ENCODE measurements at regions not wholly inside any gene's neighbourhood (a gene's known extent, or its start where the extent isn't known, plus 50 kb on each side); places are given as distances from the start of the nearest gene placed in this dataset.

DNA sequence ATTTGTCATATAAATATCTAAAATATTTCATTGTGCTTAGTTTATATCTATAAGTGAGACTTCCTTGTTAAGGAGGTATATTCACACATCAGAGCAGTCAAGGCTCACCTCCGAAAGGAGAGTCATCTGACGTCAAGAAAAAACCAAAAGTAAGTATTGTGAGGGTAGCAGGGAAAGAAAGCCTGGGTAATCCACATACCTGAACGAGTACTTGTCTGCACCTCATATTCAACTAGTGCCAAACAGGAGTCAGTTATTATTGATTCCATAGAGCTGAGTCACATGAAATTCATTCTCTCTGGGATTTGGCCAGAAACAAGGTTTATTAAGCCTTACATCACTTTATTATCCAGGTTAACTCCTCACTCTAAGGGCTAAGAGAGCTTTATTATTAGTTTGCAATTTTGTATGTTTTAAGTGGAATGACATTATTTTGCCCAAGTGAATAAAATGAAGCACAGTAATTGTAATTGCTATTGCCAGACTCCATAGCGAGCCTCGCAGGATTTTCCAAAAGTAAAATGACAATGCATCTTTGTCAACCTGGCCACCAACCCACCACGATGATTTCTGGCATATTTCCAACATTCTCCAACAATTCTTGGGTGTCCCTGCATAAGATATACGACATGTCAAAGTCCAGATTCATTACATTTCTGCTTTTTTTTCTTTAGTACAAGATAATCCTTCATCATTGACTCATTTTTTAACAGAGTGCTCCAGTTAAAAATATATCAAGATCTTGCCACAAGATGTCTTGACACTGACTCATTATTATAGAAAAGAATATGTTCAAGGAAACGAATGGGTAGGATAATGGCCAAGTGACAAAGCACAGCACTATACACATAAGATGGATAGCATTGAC is 1210.4 kb upstream of the ACVR2A start:
- no peak for FAIRE-seq

DNA sequence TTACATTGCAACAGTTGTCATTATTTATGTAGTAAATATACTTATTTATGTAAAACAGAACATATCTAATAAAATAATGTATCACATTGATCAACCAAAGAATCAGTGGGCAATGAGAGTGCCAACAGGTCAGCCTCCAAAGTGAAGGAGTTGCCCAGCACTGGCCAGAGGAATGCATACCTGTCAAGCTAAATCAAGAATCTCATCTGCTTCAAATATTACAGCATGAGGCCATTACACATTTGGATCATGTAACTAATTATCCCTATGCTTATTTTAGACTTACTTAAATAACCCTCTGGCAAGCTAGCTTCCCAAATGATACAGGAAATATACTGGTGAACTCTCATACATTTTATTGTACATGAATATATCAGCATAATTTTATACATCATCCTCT is 1211.7 kb upstream of the ACVR2A start:
- FAIRE-seq, result no peak

DNA sequence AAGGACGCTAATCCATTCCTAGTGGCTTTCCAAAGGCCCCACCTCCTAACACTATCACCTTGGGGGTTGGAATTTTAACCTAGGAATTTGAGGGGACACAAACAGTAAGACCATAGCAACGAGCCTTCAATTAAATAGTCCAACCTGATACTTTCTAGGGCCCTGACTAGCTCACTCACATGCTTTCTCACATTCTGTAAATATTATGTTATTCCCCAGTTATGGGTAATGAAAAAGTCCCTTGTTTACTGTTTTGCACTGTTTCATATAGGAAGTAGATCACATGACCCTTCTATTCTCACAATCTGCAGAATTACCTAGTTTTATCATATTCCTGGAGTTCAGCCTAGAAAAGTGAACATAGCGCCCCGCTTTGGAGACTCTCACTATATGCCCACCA is 1212.1 kb upstream of the ACVR2A start:
- no peak for FAIRE-seq

DNA sequence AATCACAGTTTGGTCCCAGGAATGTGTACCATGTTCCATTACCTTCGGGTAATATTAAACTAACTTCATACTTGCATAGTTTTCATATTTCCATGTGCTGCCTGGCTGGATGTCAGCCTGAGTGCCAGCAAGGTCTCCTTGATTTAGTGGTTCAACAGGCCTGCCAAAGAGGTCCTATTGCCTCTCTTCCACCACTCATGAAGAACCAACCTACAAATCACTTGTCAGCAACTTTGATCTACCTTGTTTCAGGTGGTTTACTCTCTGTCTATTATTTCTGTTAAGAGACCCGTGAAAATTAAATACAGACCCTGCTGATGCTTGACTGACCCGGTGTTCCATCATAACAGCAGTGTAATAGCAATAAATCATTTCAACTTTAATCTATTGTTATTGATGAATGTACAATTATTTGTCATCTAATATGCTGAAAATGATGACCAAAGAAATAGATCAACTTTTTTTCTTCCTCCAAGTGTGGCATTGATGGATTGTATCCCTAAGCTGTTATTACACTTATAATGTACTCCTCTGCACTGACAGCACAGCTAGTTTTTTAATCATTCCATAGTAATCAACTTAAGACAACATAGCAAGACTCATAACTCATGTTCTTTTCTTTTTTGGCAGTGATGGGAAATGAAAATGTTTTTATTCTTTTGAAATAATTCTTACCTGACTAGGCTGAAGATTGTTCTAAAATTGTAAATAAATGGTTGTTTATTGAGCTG is 1220.2 kb upstream of the ACVR2A start:
- no peak for FAIRE-seq

DNA sequence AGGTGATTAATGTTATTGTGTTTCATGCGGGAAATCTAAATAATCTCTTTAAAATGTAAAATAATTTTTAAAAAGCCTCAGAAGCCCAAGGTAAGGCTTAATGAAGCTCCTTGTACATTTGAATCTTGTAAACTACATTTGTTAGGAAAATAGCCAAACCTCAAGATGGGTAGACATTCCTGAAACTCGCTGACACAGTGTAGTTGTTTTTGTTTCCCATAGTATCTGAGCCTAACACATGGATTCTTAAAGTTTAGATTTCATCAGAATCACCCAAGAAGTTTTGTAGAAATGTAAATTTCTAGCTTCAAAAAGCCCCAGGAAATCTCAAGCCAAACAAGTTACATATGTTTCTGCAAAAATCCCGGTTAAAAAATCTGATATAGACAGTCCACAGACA is 1221.1 kb upstream of the ACVR2A start:
- FAIRE-seq, result no peak

DNA sequence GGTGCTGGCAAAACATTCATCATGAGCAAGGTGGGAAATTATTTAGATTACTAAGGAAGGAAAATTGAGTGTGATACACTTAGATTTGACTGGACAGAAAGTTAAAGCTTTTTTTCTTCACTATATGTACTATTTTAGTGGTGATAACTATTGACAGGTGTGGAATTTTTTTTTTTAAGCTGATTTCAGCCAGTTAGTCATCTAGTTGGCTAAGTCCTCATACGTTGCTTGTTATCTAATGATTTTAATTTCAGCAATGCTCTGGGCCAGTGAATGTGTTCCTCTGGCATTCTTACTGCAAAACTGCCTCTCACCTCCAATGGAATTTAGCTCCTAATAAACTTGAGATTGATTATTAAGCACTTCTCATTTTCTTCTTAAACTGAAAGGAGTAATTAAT is 1223.2 kb upstream of the ACVR2A start:
- FAIRE-seq, result no peak

DNA sequence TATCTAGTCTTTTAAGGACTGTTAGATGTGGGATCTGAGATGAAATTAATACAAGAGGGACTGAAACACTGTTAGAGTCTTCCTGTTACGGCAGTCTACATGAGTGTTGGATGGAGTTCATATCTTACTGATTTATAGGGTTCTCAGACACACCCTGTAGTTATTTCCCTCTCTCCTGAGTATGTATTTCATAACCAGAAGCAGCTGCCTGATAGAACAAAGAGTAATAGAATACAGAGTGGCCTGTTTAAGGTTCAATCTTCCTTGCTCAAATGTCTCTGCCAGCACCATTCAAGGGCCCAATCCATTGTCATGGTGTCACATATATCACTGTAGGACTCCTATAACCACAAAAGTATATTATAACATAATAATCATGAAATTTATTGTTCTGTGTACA is 1229.1 kb upstream of the ACVR2A start:
- no peak for FAIRE-seq

DNA sequence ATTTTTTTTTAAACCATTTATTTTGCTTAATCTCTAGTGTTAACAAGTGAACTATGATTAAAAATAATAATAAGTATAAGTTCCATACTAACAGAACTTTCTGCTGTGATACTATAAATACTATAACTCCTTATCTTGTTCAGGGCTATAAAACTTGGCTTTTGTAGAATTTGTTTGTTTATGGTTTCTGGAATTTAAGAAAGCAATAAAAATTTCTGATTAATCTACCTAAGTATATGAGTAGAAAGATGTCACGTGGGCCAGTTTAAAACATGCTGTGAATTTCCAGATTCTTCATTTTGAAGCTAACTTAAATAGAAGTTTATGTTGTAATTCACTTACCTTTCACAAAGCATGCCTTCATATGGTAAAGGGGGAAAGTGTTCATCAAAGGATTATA is 1236.3 kb upstream of the ACVR2A start:
- no peak for FAIRE-seq

DNA sequence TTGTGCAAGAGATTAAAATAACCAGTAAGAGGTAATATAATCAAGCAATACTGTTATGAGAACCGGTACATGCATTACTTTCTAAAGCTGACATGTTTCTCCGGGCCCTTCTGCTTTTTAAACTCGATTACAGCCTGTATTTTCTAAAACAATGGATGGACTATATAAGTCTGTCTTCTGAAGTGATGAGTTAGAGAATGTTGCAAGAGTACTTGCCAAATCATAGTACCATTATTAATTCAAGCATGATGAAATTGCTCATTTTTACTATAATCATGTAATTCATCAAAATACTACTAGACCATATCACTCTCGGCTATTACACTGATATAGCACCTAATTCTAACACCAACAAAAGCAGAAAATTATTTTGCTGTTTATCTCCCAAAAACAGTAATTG is 1240.3 kb upstream of the ACVR2A start:
- no peak for FAIRE-seq

DNA sequence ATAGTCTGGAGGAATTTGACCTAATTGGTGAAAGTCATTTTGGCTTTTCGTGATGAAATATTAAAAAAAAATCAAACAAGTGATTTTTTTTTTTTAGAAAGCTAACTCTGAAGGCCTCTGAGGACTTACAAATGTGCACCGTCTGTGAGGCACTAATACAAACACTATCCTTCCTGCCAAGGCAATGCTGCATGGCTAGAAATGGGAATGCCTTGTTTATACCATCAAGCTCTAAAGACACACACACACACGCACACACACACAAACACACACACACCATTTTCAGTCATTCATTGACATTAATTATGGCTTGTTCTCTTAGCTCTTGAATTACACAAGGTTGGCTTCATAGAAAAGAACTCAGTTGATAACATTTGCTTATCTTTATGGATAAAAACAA is 1242.0 kb upstream of the ACVR2A start:
- FAIRE-seq, result no peak

DNA sequence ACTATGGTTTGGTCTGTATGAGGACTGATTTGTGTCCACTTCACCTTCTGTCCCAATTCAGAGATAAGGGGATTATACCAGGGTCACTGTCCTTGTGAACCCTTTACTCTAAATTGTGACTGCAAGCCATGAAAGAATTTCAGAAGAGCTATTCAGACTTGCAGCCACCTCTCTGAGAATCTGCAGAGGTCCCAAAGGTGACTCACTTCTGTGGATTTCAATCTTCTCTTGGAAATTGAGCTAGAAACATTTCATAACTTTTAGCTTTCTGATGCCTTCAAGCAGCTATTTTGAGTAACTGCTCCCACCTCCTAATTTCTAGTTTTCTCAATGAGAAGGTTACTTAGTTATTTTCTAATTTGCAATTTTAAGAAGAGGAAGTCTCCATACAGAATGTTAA is 1242.4 kb upstream of the ACVR2A start:
- FAIRE-seq, result no peak

DNA sequence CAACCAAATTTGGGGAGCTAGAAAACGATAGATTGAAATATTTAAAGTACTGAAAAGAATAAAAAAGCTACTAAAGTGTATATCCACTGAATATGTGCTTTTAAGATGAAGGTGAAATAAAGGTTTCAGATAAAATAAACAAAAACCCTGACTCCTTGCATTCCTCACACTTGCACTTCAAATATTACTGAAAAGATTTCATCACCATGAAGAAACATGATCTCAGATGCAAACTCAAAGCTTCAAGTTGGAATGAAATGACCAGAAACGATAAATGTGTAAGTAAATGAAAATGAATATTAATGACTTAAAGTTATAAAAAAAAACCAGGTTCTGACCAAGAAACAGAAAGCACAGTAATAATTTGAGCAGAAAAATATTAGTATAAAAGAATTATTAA is 1246.0 kb upstream of the ACVR2A start:
- no peak for FAIRE-seq

DNA sequence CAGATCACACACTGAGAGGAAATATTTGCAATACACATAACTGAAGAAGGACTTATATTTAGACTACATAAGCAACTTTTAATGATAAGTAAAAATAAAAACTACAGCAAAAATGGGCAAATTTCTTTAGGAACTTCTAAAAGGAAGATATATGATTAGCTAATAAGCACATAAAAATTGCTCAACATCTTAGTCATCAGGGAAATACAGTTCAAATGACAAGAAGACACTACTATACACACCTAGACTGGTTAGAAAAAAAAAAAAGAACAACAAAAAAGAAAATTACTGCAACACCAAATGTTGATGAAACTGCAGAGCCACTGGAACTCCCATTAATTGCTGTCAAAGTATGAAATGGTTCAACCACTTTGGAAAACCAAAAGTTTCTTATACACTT is 1247.5 kb upstream of the ACVR2A start:
- FAIRE-seq, result no peak

DNA sequence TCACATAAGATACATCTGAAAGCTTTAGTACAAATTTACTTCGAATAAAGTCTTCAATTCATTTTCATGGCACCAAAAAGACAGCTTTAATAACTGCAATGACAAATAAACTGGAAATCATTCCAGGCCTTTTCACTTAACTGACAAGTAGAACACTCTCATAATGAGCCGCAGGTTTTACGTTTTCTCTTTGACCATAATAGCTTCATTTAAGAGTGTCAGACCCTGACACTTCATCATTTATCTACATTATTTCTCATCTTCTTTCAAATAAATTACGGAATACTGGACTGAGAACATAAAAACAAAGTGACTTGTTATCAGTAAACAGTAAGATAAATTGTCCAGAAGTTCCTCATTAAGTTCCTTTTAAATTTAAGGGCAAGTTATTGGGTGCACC is 1252.9 kb upstream of the ACVR2A start:
- no peak for FAIRE-seq

DNA sequence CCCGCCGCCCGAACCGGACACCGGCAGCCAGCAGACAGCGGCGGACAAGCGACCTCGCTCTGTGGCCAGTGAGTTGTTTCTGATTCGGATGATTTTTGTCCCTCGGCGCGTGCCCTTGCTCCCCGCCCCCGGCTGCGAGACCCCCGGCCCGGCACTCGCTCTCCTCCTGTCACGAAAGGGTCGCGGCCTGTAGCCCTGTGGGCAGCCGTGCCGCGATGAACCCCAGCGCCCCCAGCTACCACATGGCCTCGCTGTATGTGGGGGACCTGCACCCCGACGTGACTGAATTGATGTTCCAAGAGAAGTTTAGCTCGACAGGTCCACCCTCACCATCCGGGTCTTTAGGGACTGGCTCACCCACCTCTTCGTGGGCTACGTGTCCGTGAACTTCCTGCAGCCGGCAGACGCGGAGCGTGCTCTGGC is 1257.5 kb upstream of the ACVR2A start:
- no peak for FAIRE-seq

DNA sequence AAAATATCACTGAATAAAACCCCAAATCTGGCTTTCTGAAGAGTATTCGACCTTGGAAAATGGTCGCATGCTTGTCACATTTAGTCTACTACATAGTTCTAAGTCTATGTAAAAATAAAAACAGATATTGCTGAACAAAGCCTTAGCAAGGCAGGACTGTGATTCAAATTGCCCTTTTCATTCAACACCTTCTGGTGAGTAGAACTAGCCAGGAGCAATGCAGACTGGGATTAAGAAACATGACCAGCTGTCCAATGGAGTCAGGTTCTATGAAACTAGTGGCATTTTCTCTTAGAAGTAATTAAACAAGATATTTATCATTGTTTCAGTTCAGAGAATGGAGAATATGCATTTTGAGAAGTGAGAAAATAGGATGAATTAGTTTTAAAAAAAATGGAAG is 1260.5 kb upstream of the ACVR2A start:
- FAIRE-seq, result no peak

DNA sequence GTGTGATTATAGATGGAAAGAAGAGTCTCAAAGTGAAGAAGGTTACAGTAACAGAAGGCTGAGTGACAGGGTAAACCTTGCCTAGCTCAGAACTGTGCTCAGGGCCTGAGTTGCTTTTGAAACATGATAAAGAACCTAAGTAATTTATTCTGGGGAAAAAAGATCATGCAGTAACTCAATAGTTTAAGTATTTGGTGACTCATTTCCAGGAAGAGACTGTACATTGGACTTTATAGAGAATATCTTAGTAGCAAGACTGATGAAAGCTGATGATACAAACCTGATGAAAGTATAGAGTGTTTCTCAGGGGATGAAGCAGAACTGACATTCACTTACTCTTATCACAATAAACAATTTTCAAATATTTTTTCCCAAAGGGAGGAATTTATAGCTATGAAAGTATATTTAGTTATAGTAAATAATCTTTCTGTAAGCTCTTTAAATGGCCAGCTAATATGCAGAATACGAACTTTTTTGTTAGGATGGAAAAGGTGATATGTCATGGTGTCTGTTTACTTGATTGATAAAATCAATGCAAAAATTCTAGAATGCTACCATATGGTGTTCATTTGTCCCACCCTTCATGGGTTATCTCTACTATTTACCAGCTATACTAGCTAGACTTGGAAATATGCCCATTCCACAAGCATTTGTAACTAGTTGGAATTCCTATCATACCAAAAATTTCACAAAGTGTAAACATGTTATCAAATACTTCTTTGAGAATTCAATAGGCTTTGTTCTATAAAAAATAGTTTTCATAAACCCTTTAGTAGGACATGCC is 1265.5 kb upstream of the ACVR2A start:
- no peak for FAIRE-seq

DNA sequence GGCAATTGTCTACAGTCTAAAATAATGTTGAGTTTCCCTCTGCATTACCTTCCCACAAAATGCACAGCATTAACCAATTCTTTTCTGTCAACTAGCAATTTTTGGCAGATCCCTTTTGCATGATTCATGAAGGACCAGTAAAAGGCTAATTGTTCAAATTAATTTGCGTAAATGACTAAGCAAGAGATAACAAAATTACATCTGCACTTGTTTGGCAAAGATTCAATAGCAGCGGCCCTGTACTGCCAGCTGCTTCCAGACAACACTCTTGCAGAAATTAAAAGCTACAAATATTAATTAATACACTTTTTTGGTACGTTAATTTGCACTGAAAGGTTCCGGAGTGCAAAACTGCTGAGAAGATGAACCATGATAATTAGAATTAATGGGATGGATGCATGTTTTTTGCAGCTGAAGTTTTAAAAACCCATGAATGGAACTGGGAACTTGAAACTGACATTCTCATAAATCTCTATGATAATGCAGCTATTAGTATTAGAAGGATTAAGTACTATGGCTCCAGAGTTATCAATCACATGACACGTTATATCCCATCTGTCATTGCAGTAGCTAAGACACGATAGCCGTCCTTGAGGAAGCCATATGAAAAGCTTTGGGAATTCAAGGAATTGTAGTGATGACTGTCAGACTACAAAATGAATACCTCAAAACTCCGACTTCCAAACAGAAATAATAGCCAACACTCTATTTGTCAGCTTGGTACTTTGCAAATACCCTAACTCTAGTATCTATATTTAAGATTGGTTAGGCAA is 1268.3 kb upstream of the ACVR2A start:
- FAIRE-seq, result no peak

DNA sequence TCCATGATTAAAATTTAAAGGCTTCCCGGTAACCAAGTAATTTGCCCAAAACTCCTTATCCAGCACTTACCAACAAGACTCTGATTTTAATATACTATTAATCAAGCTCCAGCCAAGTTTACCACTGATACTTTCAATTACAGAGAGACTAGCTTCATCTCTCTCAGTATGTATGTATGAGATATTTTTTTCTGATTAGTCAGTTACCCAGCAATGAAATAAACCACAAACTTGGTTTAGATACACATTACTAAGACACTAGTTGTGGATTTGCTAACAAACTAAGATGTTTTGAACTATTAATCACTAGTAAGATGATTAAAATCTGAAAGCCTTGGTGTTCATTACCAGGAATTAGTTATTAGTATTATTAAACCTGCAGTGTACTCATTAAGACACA is 1272.2 kb upstream of the ACVR2A start:
- no peak for FAIRE-seq

DNA sequence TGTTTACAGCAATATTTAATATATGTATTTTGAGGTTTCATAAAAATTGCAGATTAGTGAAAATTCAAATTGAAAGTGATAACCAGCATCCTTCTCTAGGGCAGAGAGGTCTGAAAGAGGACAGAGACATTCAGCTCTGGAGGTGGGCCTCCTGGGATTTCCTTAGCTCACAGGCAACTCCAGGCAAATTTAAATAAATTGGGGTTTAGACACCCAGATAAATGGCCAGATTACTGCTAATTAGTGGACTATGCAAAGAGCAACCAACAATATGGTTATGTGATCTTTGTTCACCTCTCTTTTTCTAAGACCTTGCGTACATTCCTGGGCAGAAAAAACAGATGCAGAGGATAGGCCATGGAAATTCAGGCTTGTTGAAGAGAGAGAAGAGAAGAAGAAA is 1282.8 kb upstream of the ACVR2A start:
- no peak for FAIRE-seq

DNA sequence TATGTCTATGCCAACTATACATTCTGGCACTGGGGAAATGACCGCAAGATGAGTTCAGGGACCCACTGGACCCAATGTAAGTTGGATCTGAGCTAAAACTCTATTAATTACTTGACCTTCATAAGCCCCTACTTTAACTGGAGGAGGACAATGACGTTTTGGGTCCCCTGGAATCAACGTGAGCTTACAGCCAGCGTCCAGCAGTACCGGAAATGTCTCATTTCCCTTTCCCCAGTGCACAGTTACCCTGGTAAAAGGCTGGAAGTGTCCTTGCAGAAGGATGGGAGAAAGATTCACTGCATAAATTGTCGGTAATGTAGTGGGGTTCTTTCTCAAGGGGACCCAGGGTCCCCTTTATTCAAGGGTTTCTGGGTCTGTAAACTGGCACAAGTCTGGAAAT is 1297.6 kb upstream of the ACVR2A start:
- FAIRE-seq, result no peak

DNA sequence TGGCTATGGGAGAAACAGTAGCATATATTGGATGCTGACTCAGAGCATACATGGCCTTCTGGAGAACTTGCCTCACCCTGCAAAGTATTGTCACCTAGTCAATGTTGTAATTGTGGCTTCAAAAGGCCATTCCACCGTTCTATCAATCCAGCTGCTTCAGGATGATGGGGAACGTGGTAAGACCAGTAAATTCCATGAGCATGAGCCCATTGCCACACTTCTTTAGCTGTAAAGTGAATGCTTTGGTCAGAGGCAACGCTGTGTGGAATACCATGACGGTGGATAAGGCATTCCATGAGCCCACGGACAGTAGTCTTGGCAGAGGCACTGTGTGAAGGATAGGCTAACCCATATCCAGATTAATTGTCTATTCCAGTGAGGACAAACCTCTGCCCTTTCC is 1300.1 kb upstream of the ACVR2A start:
- FAIRE-seq, result no peak

DNA sequence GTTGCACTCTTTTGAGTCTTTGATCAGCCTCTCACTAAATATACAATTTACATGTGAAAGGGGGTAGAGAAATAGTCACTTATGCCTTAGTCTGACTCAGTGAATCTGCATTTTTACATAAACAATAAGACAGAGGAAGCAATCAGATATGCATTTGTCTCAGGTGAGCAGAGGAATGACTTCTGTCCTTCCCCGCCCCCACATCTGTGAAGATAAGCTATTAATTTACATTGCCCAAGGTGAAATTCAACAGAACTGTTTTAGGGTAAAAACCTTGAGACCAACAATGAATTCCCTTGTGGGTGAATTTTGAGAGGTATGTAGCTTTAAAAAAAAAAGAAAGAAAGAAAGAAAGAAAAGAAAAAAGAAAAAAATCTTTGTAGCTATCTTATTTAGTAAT is 1302.9 kb upstream of the ACVR2A start:
- no peak for FAIRE-seq

All from colon (tissue), 2 donors.